Body of pancreas (tissue), 4 donors: ENCODE measurements at regions not wholly inside any gene's neighbourhood (a gene's known extent, or its start where the extent isn't known, plus 50 kb on each side); places are given as distances from the start of the nearest gene placed in this dataset.

Experiments
- ATAC-seq: fragments of 150-250 bp; one replicate; pipeline ENCODE4 v1.9.1; 2016
- DNase-seq, 4 donors: peaks; one replicate each; pipeline ENCODE4 v3.0.0-alpha.2; 2019
- H3K27ac ChIP-seq, 4 donors: fragments of 200-600 bp; sonication (generic); 1 replicate in 3 of 4; 2 replicates in 1 of 4; pipeline versions ENCODE4 v1.5.1 to v1.6.1; 2016 to 2019; ENCODE audit warnings: mild to moderate bottlenecking in 1 of 4, mixed read lengths in 1 of 4, moderate library complexity in 1 of 4
- H3K27me3 ChIP-seq, 2 donors: fragments of 200-600 bp; sonication (generic); one replicate each; pipeline ENCODE4 v1.6.0; 2016; ENCODE audit warnings: mild to moderate bottlenecking in 1 of 2
- H3K36me3 ChIP-seq, 2 donors: fragments of 200-600 bp; sonication (generic); replicated peaks in 1 of 2; 2 replicates each; pipeline ENCODE4 v1.5.1; 2016; ENCODE audit warnings: low read depth in 2 of 2; ENCODE audit not compliant: insufficient read depth in 1 of 2
- H3K4me1 ChIP-seq: fragments of 200-600 bp; sonication (generic); one replicate; pipeline ENCODE4 v1.6.0; 2016
- H3K4me3 ChIP-seq, 2 donors: fragments of 200-600 bp; sonication (generic); 1 replicate in 1 of 2; 2 replicates in 1 of 2; pipeline ENCODE4 v1.5.1; 2016 to 2019
- H3K9me3 ChIP-seq, 3 donors: fragments of 200-600 bp; sonication (generic); 1 replicate in 2 of 3; 2 replicates in 1 of 3; pipeline ENCODE4 v1.5.1; 2016
- CTCF ChIP-seq, 7 experiments: fragments of 450-650 bp in 4 of 7; fragments of 200-600 bp in 3 of 7; sonication (generic) in 3 of 7; IDR thresholded peaks; one replicate each; pipeline ENCODE4 v1.5.1; 2016 to 2019; ENCODE audit warnings: antibody characterized with exemption in 7 of 7
- POLR2A ChIP-seq, 3 donors: fragments of 450-650 bp; IDR thresholded peaks; one replicate each; pipeline ENCODE4 v1.6.1; 2016; ENCODE audit warnings: antibody characterized with exemption in 3 of 3, mild to moderate bottlenecking in 2 of 3
- WGBS, 2 donors: methylation state at CpG; one replicate each; pipeline ENCODE4 v1.1.5; 2017; 5-methylcytosine and 5-hydroxymethylcytosine counted together
- intact Hi-C: fragments of 100-400 bp; cut with DNase I; formaldehyde crosslinking; loops from one replicate; pipeline ENCODE4 v1.15.1; 2023

GRCh38 chr14:84195514-84195913 lies 1334.4 kb upstream of the FLRT2 start:
- intact Hi-C loops: no loop called here
- no peaks in the 10 kb centered on the region for H3K36me3 ChIP-seq
- no peaks in the 10 kb centered on the region for H3K4me1 ChIP-seq
- H3K9me3 ChIP-seq: no peaks in the 10 kb centered on the region
- DNase-seq (no peak), ATAC-seq (no peak)
- no peak overlapping the region for H3K27ac ChIP-seq
- H3K4me3 ChIP-seq: no peak overlapping the region
- H3K27me3 ChIP-seq: no peaks in the 10 kb centered on the region
- TF ChIP-seq POLR2A (IDR thresholded peaks at IDR 0.05): no peak
- TF ChIP-seq CTCF (IDR thresholded peaks at IDR 0.05): no peak

- H3K27ac ChIP-seq: no peak overlapping the region
- H3K4me1 ChIP-seq: no peaks in the 10 kb centered on the region
- no peak for DNase-seq
- intact Hi-C loops: no loop called here
- H3K27me3 ChIP-seq: no peaks in the 10 kb centered on the region
- WGBS, 2 donors: 75 to 79% methylated on average over 1 of the region's 1 CpG
- no peak for ATAC-seq
- TF ChIP-seq POLR2A (IDR thresholded peaks at IDR 0.05): no peak
- no peak for TF ChIP-seq CTCF (IDR thresholded peaks at IDR 0.05)
- no peaks in the 10 kb centered on the region for H3K36me3 ChIP-seq
- no peaks in the 10 kb centered on the region for H3K9me3 ChIP-seq
- H3K4me3 ChIP-seq: no peak overlapping the region
Observed at GRCh38 chr14:84197704-84198103, 1332.2 kb upstream of the FLRT2 start.

- Histone ChIP-seq H3K9me3 (no peaks in the 10 kb centered on the region), H3K27ac (no peak overlapping the region), H3K36me3 (no peaks in the 10 kb centered on the region), H3K4me1 (peaks cover 6% of the 10 kb centered on the region), H3K4me3 (no peak overlapping the region), H3K27me3 (no peaks in the 10 kb centered on the region)
- WGBS, 2 donors: 52 to 69% methylated on average over 2 of the region's 2 CpGs
- DNase-seq (no peak), ATAC-seq (no peak)
- intact Hi-C loops: no loop called here
- TF ChIP-seq CTCF (IDR thresholded peaks at IDR 0.05) (no peak), POLR2A (IDR thresholded peaks at IDR 0.05) (no peak)
Observed at GRCh38 chr14:84202486-84202885, 1327.5 kb upstream of the FLRT2 start.

GRCh38 chr14:84203896-84204295 lies 1326.0 kb upstream of the FLRT2 start:
- no peak for ATAC-seq
- DNase-seq: no peak
- H3K9me3 ChIP-seq: no peaks in the 10 kb centered on the region
- no peaks in the 10 kb centered on the region for H3K36me3 ChIP-seq
- intact Hi-C loops: no loop called here
- no peak overlapping the region for H3K27ac ChIP-seq
- TF ChIP-seq POLR2A (IDR thresholded peaks at IDR 0.05) (no peak), CTCF (IDR thresholded peaks at IDR 0.05) (no peak)
- H3K4me1 ChIP-seq: peaks cover 6% of the 10 kb centered on the region
- no peak overlapping the region for H3K4me3 ChIP-seq
- H3K27me3 ChIP-seq: no peaks in the 10 kb centered on the region

GRCh38 chr14:84208451-84208850 lies 1321.5 kb upstream of the FLRT2 start:
- intact Hi-C loops: no loop called here
- TF ChIP-seq POLR2A (IDR thresholded peaks at IDR 0.05) (no peak), CTCF (IDR thresholded peaks at IDR 0.05) (no peak)
- 89 to 92% methylated on average over 7 of the region's 7 CpGs for WGBS, 2 donors
- H3K4me1 ChIP-seq: peaks cover 6% of the 10 kb centered on the region
- no peak overlapping the region for H3K4me3 ChIP-seq
- no peaks in the 10 kb centered on the region for H3K27me3 ChIP-seq
- no peaks in the 10 kb centered on the region for H3K36me3 ChIP-seq
- H3K27ac ChIP-seq: no peak overlapping the region
- H3K9me3 ChIP-seq: no peaks in the 10 kb centered on the region
- DNase-seq (no peak), ATAC-seq (no peak)
